GM21390 (cell line): ENCODE measurements at regions not wholly inside any gene's neighbourhood (a gene's known extent, or its start where the extent isn't known, plus 50 kb on each side); places are given as distances from the start of the nearest gene placed in this dataset.

ENCODE experiments used
- ATAC-seq: cut with Tn5 transposase; IDR thresholded peaks from one replicate; pipeline ENCODE4 v1.9.1; 2021; ENCODE audit not compliant: unreplicated experiment

DNA sequence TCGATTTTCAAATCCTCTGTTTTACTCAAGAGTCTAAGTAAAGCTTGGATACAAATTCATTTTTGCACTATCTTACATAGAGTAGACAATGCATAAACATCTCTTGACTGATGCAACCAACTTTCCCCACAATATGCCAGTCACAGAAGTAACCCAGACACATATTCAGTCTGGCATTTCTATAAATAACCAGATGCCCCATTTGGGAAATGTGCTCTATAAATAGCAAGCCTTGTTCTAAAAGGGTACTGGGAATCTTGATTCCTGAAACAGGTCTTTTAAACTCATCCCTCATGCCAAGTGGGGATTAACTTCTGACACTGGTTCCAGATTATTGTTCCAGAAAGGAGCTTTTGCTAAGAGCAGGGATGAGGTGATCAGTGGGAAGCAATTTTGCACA lies 411.7 kb downstream of the EPM2A start:
- no peak for ATAC-seq

DNA sequence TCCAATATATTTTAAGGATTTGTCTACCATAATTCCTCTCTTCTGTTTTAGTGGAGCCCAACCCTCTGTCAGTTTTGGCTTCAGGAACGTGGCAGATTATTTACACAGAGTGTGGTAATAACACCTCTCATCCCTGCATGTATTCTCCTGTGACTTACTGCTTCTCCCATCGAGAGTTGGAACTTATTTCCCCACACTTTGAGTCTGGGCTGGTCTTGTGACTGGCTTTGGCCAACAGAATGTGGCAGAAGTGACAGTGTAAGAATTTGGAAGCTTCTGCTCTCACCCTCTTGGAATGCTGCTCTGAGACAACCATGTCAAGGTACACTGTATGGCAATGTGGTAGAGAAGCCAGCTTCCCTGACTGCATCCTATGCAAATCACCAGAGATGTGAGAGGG lies 407.7 kb downstream of the EPM2A start:
- ATAC-seq: no peak

DNA sequence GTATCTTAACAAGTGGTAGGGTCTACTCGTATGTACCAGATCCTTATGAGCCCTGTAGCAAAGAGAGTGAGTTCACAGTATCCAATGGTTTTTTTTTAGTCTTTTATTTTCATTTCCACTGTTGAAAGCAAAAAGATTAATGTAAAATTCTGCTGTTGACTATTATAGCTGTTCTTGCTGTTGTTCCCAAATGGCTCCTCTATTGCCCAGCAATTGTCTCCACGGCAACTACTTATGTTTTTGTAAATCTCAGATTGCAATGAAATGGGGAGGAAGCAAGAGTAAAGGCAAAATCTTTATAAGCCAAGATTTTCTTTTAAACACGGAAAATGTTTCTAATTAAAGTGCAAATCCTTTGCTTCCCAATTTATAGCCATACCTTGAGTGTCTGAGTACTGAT lies 406.1 kb downstream of the EPM2A start:
- ATAC-seq: no peak

DNA sequence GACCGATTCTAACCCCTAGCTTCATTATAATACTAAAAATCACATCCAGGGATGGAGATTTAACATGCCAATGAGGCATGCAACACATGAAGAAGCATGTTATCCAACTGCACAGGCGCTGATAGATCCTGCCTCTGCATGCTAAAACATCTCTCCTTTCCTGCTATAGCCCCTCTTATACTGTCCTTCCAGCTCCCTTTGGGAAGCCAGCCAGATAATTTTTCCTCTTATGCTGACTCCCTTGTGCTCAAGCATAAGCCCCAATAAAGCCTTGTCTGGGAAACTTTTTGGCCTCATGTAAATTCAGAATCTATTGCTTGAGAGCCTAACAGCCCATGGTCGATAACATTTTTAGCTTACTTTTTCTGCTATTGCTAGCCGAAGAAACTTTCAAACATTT lies 404.3 kb downstream of the EPM2A start:
- no peak for ATAC-seq

DNA sequence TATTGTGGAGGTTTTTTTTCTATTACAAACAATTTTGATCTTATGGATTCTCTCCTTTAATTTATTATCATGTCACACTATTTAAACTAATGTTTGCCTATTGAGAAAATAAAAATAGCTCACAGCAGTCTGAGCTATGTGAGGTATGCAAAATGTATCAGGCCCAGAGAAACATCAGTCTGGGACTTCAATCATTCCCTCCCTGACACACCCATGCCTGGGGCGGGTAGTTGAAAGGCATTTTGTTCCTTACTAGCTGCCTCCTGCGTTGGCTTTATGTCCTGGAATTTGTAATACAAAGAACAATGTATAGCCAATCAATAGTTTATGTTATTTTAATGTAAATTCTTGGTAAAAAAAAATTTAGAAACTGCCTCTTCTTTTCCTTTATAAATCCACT lies 403.3 kb downstream of the EPM2A start:
- ATAC-seq: no peak

DNA sequence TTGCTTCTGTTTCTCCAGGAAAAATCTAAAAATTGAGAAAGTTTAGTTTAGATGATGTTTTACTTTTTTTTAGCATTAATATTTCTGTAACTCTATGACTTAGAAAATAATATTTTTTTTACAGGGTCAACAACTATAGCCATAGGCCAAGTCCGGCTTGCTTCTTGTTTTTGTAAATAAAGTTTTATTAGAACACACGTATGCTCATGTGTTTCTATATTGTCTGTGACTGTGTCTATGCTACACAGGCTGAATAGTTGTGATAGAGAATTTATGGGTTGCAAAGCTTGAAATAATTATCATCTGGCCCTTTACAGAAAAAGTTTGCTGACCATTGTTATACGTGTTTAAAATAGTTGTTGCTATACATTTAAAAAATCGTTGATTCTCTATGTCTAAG lies 399.2 kb downstream of the EPM2A start:
- ATAC-seq: no peak

DNA sequence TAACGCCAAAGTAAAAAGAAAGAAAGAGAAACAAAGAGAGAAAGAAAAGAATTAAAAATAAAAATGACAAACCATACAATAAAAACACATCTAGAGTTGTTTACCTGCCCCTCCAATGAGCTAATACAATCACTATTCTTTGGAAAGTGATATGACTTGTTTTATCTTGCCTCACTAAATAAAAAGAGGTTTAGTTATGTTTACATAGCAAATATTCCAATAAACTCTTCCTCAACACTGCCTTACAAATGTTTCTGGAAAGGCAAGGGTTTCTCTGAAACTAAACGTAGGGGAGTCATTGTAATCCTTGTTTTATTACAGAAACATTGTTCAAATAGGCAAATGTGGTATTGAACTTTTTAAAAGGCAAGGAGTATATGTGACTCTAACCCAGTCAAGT lies 396.2 kb downstream of the EPM2A start:
- no peak for ATAC-seq

DNA sequence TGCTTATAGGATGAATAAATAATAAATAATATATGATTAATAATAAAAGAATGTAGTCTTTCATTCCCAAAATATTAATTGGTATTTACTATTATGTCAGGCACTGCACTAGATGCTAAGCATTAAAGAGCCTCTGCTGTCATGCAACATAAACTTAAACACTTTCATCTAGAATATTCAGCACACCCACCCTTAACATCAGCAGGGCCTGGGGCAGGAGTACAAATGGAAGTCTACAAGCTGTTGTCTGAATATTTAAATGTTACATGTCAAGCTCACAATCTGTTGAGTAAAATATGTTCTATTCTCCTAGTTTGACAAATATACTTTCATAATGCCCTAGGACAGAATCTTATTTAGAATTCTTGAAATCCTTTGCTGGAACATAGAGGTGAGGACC lies 395.1 kb downstream of the EPM2A start:
- ATAC-seq: no peak

DNA sequence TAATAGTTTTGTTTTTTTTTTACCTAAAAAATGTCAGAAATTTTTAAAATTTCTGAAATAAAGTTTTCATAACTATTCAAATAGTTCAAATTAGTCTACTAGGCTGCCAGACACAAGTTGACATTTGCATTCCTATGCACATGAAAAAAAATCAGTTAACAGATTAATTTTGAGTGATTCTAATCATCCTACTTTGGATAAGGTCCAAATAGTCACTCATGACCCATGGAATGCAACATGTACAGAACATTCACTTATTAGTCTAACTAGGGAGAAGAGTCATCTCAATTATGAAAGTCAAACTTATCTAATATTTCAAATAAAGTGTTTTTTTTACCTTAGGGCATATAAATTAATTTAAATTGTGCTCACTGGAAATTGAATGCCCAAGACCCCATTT lies 390.2 kb downstream of the EPM2A start:
- no peak for ATAC-seq

DNA sequence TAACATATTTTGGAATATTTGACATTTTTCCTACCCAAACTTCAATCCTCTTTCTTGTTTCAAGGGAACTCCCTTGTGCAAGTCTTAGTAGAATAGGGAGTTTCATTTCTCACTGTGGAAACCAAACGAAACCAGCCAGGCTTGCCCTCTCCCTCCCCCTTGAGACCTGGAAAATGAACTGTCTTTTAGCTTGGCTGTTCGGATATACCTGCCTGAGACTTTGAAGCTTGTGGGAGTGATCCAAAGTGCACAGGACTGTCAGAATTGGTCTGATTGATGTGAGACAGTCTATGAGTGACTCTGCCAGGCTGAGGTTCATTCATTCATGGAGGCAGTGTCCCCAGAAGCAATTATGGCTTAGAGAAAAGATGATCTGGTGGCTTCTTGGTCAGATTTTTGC lies 388.1 kb downstream of the EPM2A start:
- no peak for ATAC-seq

DNA sequence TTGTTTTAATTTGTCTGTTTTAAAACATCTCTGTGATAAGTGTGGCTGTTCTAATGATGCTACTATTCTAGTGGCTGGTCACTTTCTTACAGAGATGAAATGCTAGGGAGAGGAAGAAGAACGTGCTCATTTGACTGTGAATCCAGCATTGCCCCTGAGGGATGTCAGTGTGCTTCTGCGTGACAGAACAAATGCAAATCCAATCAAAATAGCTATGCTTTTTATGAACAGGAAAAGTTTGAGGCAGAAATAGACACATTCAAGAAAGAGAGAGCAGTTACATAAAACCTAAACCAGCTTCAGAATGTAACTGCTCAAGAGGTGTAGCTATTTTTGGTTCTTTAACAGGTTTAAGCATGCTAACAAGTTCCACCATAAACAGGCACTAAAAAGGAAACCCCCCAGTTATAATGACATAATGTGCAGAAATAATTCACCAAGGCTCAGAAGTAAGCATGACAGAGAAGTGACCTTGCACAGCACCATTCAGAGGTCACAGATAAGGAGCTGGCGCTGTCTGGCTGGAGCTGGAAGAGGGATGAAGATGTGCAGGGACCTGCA lies 385.3 kb downstream of the EPM2A start:
- peak; percentile 75 for ATAC-seq

DNA sequence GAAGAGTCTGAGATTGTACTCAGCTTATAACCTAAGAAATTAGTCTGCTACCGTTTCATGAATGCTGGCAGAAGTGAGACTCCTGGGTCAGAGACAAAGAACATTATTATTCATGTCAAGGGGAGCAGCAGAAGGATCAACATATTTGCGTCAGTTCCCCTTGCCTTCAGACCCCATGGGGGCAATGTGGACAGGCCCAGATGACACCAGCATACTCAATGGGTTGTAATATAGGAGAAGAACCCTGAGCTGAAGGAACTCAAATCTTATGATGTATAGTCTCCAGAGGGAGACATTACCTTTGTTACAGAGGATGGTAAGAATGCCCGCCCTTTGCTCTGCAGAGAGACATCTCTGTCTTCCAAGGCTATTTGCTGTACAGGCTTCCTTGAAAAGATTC lies 384.4 kb downstream of the EPM2A start:
- ATAC-seq: no peak

DNA sequence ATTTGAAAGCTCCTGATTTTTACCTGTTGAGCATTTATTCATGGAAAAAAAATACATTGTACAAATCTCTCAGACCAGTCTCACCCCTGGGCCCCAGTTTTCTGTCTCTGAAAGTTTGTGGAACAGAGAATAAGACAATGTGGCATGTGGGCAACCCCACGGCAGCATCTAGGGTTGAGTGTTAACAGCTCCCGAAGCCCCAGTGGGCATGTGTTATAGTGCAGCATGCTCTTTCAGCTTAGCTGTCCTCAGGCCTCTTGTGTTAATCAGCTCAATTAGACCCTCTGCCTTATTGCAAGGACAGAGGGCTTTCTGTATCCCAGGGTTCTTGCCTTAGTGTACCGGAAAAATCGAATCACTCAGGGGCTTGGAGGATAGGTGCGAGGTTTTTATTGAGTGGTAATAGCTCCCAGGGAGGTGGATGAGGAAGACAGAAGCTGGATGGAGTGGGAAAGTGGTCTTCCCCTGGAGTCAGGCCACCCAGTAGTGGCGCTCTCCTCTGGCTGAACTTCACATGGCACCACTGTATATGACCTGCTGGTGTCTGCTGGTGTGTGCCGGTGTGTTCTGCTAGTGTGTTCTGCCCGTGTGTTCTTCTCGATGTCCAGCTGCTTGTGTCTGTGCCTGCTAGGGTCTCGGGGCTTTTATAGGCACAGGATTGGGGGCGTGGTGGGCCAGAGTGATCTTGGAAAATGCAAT lies 382.8 kb downstream of the EPM2A start:
- ATAC-seq: no peak

DNA sequence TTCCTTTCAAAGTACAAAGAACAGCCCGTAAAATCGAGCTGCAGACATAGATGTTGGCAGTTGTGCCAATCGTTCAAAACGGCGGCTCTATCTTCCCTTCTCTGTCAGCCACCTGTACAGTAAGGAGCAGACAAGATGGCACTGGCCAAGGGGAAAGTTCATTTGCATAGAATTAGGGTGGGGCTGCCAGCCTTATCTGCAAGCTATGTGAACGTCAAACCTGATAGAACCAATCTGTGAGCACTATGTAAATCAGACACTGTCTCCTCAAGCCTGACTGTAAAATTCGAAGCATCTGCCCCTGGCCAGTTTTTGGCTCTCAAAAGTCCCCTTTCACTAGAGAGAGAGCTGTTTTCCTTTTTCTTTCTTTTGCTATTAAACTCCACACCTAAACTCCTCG lies 374.5 kb downstream of the EPM2A start:
- no peak for ATAC-seq

DNA sequence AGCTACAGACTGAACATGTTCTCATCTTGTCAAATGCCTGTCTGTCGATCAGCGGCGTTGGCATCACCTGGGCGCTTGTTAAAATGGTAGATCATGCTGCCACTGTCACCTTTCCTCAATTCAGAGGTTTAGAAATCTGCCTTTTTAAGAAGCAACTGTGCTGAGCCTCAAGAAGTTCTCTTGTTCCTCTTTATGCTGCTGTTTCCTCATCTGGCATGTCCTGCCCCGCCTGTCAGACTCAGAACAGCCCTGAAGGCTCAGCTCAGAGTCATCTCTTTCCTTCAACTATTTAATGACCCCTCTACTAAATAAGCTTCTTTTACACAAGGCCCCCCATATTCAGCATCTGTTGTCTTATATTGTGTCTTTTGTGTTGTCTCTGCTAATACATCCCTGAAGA lies 368.2 kb downstream of the EPM2A start:
- no peak for ATAC-seq

DNA sequence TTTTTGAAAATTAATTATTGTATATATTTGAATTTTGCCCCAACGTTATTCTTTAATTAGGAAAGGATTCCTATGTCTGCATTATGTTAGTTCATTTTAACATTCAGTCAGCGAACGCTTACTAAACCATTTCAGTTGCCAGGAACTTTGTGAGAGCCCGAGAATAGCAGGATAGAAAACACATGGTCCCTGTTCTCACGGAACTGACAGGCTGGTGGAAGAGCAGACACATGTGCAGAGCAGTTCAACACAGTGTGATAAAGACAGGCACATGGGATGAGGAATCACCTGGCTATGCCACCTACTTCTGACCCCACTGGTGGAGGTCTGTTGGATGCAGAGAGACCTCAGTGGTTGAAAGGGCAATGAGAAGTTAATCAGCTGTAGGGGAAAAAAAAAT lies 367.2 kb downstream of the EPM2A start:
- ATAC-seq: no peak

DNA sequence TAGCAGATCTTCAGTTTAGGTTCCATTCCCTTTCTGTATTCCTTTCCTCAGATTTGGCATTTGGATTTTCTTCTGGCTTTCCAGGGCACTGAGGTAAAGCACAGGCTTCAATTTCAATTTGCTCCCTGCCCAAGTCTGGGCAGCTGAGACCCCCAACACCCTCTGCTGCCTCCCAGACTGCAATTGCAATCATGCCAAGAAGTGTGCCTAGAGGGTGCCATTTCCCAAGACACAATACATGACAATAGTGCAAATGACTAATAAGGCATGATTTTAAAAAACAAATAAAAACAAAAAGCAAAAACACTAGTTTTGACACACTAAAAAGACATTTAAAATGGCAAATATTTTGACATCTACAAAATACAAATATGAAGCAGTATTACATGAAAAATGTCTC lies 364.8 kb downstream of the EPM2A start:
- ATAC-seq: no peak

DNA sequence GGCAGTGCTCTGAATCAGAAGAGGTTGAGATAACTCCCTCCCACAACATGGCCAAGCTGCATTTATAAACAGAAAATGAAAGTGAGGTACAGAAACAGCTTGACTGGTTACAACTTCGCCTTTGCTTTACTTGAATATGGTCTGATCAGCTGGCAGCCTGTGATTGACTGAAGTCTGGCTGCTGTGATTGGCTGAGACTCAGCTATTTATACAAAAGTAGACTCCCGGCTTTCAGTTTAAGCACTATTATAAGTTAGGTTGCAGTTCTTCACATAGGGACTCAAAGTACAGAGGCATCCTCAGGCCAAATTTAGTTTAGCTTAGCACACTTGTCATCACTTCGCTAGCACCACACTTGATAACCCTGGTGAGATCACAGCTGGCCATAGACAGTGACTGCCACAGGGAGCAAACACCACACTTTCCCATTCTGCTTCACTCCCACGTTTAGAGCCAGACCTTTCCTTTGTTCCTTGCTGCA lies 362.6 kb downstream of the EPM2A start:
- peak; percentile 98 for ATAC-seq

DNA sequence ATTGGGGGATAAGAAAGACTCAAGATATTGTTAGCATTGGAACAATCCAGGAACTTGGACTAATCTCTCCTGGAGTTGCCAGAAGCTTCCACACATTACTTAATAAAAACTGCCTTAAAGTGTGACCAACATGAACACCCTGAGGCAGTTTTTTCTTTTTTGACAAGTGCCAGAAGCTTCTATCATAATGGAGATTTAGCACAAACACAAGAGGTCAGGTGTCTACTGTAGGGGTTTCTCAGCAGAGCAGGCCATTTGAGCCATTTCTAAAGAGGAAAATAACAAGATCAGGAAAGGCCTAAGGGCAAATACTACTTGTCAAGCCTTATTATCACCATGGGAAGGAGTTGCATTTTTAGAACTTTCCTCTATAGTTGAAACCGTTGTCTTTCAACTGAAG lies 361.5 kb downstream of the EPM2A start:
- ATAC-seq: no peak

DNA sequence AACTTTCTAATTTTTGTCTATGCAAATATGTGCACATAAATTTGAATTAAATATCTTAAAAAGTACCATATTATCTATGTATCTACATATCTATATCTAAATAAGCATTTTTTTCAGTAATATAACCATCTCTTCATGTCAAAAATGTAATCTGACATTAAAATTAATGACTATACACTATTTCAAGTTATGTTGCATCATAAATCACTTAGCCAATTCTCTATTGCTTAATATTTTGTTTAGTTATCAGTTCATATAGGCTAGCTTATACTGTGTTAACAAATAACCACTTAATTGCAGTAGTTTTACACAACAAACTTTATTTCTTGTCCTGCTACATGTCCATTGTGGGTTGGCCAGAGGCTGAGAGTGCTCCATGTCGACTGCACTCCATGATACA lies 360.8 kb downstream of the EPM2A start:
- ATAC-seq: no peak

DNA sequence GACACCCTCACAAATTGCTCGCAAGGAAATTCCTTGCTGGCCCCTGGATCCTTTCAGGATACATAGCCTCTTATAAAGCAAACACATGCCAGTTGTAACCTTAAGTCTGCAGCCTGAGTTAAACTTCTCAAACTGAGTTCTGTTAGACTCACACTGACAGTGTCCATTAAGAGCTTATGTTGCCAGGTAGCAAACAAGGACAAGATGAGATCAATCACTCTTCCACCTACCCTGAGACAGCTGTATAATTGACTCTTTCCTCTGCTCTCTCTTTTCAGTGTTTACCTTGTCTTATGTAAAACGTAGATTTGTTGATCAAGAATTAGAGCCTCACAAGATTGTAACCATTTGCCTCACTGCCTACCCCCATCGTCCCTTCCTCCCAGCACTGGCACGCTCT lies 359.8 kb downstream of the EPM2A start:
- no peak for ATAC-seq

DNA sequence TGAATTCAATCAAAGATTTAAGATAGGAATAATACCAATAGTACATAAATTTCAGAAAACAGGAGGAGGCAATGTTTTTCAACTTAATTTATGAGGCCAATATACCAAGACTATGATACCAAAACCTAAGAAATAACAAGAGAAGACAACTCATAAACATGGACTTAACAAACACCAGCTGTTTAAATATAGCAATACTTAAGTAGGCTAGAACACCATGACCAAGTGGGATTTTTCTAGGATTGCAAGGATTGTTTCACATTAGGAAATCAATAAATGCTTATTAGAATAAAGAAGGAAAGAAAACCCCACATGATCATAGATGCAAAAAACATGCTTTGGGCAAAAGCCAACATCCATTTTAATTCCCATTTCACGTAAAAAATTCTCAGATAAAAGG lies 355.1 kb downstream of the EPM2A start:
- no peak for ATAC-seq

DNA sequence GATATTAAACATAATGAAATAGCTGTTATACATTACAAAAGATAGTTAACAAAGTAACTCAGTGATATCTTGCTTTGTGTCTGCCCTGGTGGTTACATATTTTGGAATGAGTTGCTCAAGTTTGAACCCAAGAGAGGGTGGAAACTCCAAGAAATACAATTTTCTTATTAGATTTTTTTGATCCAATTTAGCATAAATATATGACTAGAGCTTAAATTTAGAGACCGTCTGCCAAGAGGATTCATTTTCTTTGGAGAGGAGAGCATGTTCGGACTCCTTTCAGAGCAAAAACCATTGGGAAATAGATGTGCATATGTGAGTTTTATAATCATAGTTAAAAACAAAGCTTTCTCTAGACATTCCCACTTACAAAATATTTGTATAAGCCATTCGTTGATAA lies 353.4 kb downstream of the EPM2A start:
- no peak for ATAC-seq
